RWPE1 (cell line): ENCODE measurements at regions not wholly inside any gene's neighbourhood (a gene's known extent, or its start where the extent isn't known, plus 50 kb on each side); places are given as distances from the start of the nearest gene placed in this dataset.

ENCODE experiments used
- CTCF ChIA-PET: fragments of 350-600 bp; sonication (Branson Sonifier 250); formaldehyde crosslinking; extraction: SDS; loops from one replicate; lab custom pipeline; 2021; lab: Yijun Ruan, JAX
- POLR2A ChIA-PET: fragments of 400-600 bp; formaldehyde crosslinking; extraction: SDS; loops from one replicate; lab custom pipeline; 2020; ENCODE audit warnings: antibody characterized with exemption; ENCODE audit not compliant: low non-redundant PET; lab: Yijun Ruan, JAX
- DNase-seq: peaks from one replicate; pipeline ENCODE4 v3.0.0; 2012; ENCODE audit warnings: low spot score
- H3K27ac ChIP-seq: fragments of 450-650 bp; 2 replicates; pipeline ENCODE4 v1.5.1; 2017
- CTCF ChIP-seq: fragments of 450-650 bp; conservative IDR thresholded peaks from 2 replicates; pipeline ENCODE4 v1.5.1; 2017; ENCODE audit warnings: low read depth, mild to moderate bottlenecking

- CTCF ChIA-PET, result no interaction called here
- DNase-seq, result peak; percentile 44
- POLR2A ChIA-PET, result no interaction called here
- H3K27ac ChIP-seq, result peak overlapping the region; percentile 82
- TF ChIP-seq CTCF, result no peak
Measured at GRCh38 chr11:109547356-109548027, 125.5 kb downstream of the C11orf87 start.

- ChIA-PET CTCF (no interaction called here), POLR2A (no interaction called here)
- TF ChIP-seq CTCF, result no peak
- DNase-seq, result peak; percentile 14
- no peak overlapping the region for H3K27ac ChIP-seq
Measured at GRCh38 chr11:109552376-109552775, 130.4 kb downstream of the C11orf87 start.

- CTCF ChIA-PET, result no interaction called here
- no peak for DNase-seq
- POLR2A ChIA-PET, result no interaction called here
- no peak for TF ChIP-seq CTCF
- H3K27ac ChIP-seq, result no peak overlapping the region
Measured at GRCh38 chr11:109553284-109553683, 131.3 kb downstream of the C11orf87 start.

GRCh38 chr11:109554951-109555350 is 133.0 kb downstream of the C11orf87 start:
- H3K27ac ChIP-seq, result no peak overlapping the region
- POLR2A ChIA-PET, result no interaction called here
- no peak for DNase-seq
- CTCF ChIA-PET, result no interaction called here
- no peak for TF ChIP-seq CTCF

GRCh38 chr11:109564241-109564640 is 142.3 kb downstream of the C11orf87 start:
- H3K27ac ChIP-seq, result no peak overlapping the region
- no peak for TF ChIP-seq CTCF
- CTCF ChIA-PET, result no interaction called here
- POLR2A ChIA-PET, result no interaction called here
- DNase-seq, result no peak

- H3K27ac ChIP-seq, result no peak overlapping the region
- no peak for TF ChIP-seq CTCF
- POLR2A ChIA-PET, result no interaction called here
- DNase-seq, result no peak
- CTCF ChIA-PET, result no interaction called here
Measured at GRCh38 chr11:109582470-109582869, 160.5 kb downstream of the C11orf87 start.
